HEK293 (cell line): ENCODE measurements at regions not wholly inside any gene's neighbourhood (a gene's known extent, or its start where the extent isn't known, plus 50 kb on each side); places are given as distances from the start of the nearest gene placed in this dataset.

Experiments
- CTCF ChIA-PET: fragments of 350-600 bp; formaldehyde crosslinking; extraction: SDS; loops from one replicate; lab custom pipeline; 2021; ENCODE audit warnings: antibody characterized with exemption; lab: Yijun Ruan, JAX
- POLR2A ChIA-PET: fragments of 300-600 bp; formaldehyde crosslinking; extraction: SDS; loops from one replicate; lab custom pipeline; 2020; ENCODE audit warnings: antibody characterized with exemption, inconsistent platforms; lab: Yijun Ruan, JAX
- H3K27ac ChIP-seq: fragments of 200-500 bp; sonication (Bioruptor generic); 2 replicates; pipeline ENCODE4 v1.5.1; 2014; ENCODE audit warnings: low read depth, low read length, control low read depth, inconsistent platforms; ENCODE audit errors: extremely low read depth
- H3K36me3 ChIP-seq, 2 experiments: fragments of 200-500 bp in 1 of 2; sonication (Bioruptor generic) in 1 of 2; 1 replicate in 1 of 2; 2 replicates in 1 of 2; pipeline ENCODE4 v1.5.1; 2014 to 2017; ENCODE audit warnings: inconsistent platforms in 2 of 2, low read length in 2 of 2; ENCODE audit not compliant: control insufficient read depth in 2 of 2, insufficient read depth in 1 of 2
- H3K4me1 ChIP-seq: fragments of 200-500 bp; sonication (Bioruptor generic); 2 replicates; pipeline ENCODE4 v1.5.1; 2014; ENCODE audit warnings: mild to moderate bottlenecking, low read length, inconsistent platforms; ENCODE audit not compliant: control insufficient read depth, insufficient read depth
- H3K4me3 ChIP-seq: 2 replicates; pipeline ENCODE4 v1.5.1; 2011; ENCODE audit warnings: low read depth, mild to moderate bottlenecking, control low read depth, low read length, moderate library complexity
- H3K9me3 ChIP-seq: fragments of 200-500 bp; sonication (Bioruptor generic); 2 replicates; pipeline ENCODE4 v1.5.1; 2014; ENCODE audit warnings: low read depth, low read length, inconsistent platforms; ENCODE audit not compliant: control insufficient read depth, insufficient read depth
- GLI4 ChIP-seq: fragments of 450-650 bp; formaldehyde crosslinking; IDR thresholded peaks from 2 replicates; pipeline ENCODE4 v1.5.1; 2016; ENCODE audit warnings: missing biosample characterization, missing genetic modification characterization
- IKZF3 ChIP-seq: fragments of 450-650 bp; IDR thresholded peaks from 2 replicates; pipeline ENCODE4 v1.5.0; 2018; ENCODE audit warnings: missing biosample characterization, mild to moderate bottlenecking, missing genetic modification characterization, moderate library complexity
- WT1 ChIP-seq: fragments of 450-650 bp; formaldehyde crosslinking; IDR thresholded peaks from 2 replicates; pipeline ENCODE4 v1.5.1; 2016; ENCODE audit warnings: missing biosample characterization, missing genetic modification characterization
- ZBTB21 ChIP-seq: fragments of 450-650 bp; formaldehyde crosslinking; IDR thresholded peaks from 2 replicates; pipeline ENCODE4 v1.5.1; 2017; ENCODE audit warnings: missing biosample characterization, missing genetic modification characterization
- ZBTB7A ChIP-seq: fragments of 450-650 bp; formaldehyde crosslinking; IDR thresholded peaks from 2 replicates; pipeline ENCODE4 v1.5.1; 2016; ENCODE audit warnings: low read depth, missing biosample characterization, missing genetic modification characterization
- ZNF132 ChIP-seq: fragments of 450-650 bp; formaldehyde crosslinking; IDR thresholded peaks from 2 replicates; pipeline ENCODE4 v1.5.1; 2017; ENCODE audit warnings: missing biosample characterization, missing genetic modification characterization, borderline replicate concordance
- ZNF2 ChIP-seq: fragments of 450-650 bp; formaldehyde crosslinking; IDR thresholded peaks from 2 replicates; pipeline ENCODE4 v1.5.1; 2016; ENCODE audit warnings: missing biosample characterization, missing genetic modification characterization
- ZNF202 ChIP-seq: fragments of 450-650 bp; formaldehyde crosslinking; IDR thresholded peaks from 2 replicates; pipeline ENCODE4 v1.5.1; 2016; ENCODE audit warnings: missing biosample characterization, missing genetic modification characterization, borderline replicate concordance
- ZNF221 ChIP-seq: fragments of 450-650 bp; formaldehyde crosslinking; IDR thresholded peaks from 2 replicates; pipeline ENCODE4 v1.5.1; 2017; ENCODE audit warnings: missing biosample characterization, missing genetic modification characterization, borderline replicate concordance
- ZNF426 ChIP-seq: fragments of 450-650 bp; formaldehyde crosslinking; IDR thresholded peaks from 2 replicates; pipeline ENCODE4 v1.5.1; 2017; ENCODE audit warnings: missing biosample characterization, missing genetic modification characterization, mild to moderate bottlenecking, inconsistent platforms, moderate library complexity
- ZNF510 ChIP-seq: fragments of 450-650 bp; formaldehyde crosslinking; IDR thresholded peaks from 2 replicates; pipeline ENCODE4 v1.5.1; 2018; ENCODE audit warnings: mild to moderate bottlenecking, missing genetic modification characterization, missing biosample characterization; ENCODE audit not compliant: insufficient replicate concordance
- ZNF600 ChIP-seq: fragments of 450-650 bp; formaldehyde crosslinking; IDR thresholded peaks from 2 replicates; pipeline ENCODE4 v1.5.1; 2016; ENCODE audit warnings: missing biosample characterization, missing genetic modification characterization
- ZNF660 ChIP-seq: fragments of 450-650 bp; IDR thresholded peaks from 2 replicates; pipeline ENCODE4 v1.5.1; 2018; ENCODE audit warnings: missing biosample characterization, mild to moderate bottlenecking, missing genetic modification characterization
- ZNF76 ChIP-seq: fragments of 450-650 bp; formaldehyde crosslinking; IDR thresholded peaks from 2 replicates; pipeline ENCODE4; 2016; ENCODE audit warnings: low read depth, missing biosample characterization, missing genetic modification characterization, borderline replicate concordance
- ZNF768 ChIP-seq: fragments of 450-650 bp; formaldehyde crosslinking; IDR thresholded peaks from 2 replicates; pipeline ENCODE4 v1.5.1; 2018; ENCODE audit warnings: missing biosample characterization, mild to moderate bottlenecking, missing genetic modification characterization
- ZNF785 ChIP-seq: fragments of 450-650 bp; formaldehyde crosslinking; IDR thresholded peaks from 2 replicates; pipeline ENCODE4 v1.5.1; 2016; ENCODE audit warnings: missing biosample characterization, missing genetic modification characterization
- ZNF830 ChIP-seq: fragments of 450-650 bp; IDR thresholded peaks from 2 replicates; pipeline ENCODE4 v1.5.0; 2018; ENCODE audit warnings: missing biosample characterization, missing genetic modification characterization, low read depth, mild to moderate bottlenecking, moderate library complexity
- ZNF837 ChIP-seq: fragments of 450-650 bp; formaldehyde crosslinking; IDR thresholded peaks from 2 replicates; pipeline ENCODE4 v1.5.1; 2016; ENCODE audit warnings: missing biosample characterization, missing genetic modification characterization
- ZSCAN16 ChIP-seq: fragments of 450-650 bp; formaldehyde crosslinking; IDR thresholded peaks from 2 replicates; pipeline ENCODE4 v1.5.1; 2016; ENCODE audit warnings: missing biosample characterization, missing genetic modification characterization
- TF ChIP-seq, protein P1 (sequence below): fragments of 450-650 bp; formaldehyde crosslinking; IDR thresholded peaks from 2 replicates; pipeline ENCODE4 v1.5.1; 2016; ENCODE audit warnings: missing biosample characterization, missing genetic modification characterization, borderline replicate concordance
- TF ChIP-seq, protein P2 (sequence below): fragments of 450-650 bp; formaldehyde crosslinking; IDR thresholded peaks from 2 replicates; pipeline ENCODE4 v1.5.1; 2016; ENCODE audit warnings: missing biosample characterization, missing genetic modification characterization
- TF ChIP-seq, protein P3 (sequence below): fragments of 450-650 bp; formaldehyde crosslinking; IDR thresholded peaks from 2 replicates; pipeline ENCODE4 v1.5.1; 2016; ENCODE audit warnings: missing biosample characterization, missing genetic modification characterization
- TF ChIP-seq, protein P4 (sequence below): sonication (generic); formaldehyde crosslinking; IDR thresholded peaks from 2 replicates; pipeline ENCODE4 v1.8.1; 2022; ENCODE audit warnings: mild to moderate bottlenecking, moderate library complexity, missing genetic modification reagents
- TF ChIP-seq, protein P5 (sequence below): fragments of 450-650 bp; formaldehyde crosslinking; IDR thresholded peaks from 2 replicates; pipeline ENCODE4 v1.5.1; 2016; ENCODE audit warnings: missing biosample characterization, missing genetic modification characterization
- TF ChIP-seq, protein P6 (sequence below): fragments of 450-650 bp; formaldehyde crosslinking; IDR thresholded peaks from 2 replicates; pipeline ENCODE4 v1.5.1; 2017; ENCODE audit warnings: missing biosample characterization, missing genetic modification characterization

DNA sequence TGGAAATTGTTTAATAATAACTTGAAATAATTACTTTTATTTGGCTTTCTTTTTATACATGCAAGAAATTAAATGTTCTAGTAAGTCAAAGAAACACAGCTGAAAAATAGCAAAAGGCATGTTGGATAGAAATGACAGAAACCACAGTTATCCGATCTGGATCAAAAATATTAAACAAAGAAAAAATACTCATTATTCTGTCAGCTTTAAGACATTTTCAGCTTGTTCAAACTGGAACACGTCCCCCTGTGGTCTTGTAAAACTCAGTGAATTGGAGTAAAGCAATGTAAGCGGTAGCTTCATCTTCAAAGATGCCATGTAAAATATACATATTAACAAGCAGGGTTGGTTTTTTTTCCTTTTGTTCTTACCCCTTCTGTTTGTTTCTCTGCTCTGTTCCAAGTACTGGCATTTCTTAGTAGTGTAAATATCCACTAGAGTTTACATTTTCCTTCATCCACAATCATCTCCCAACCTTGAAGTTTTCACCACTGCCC lies 223.4 kb downstream of the IGSF11 start:
- ChIA-PET POLR2A (no interaction called here), CTCF (no interaction called here)

DNA sequence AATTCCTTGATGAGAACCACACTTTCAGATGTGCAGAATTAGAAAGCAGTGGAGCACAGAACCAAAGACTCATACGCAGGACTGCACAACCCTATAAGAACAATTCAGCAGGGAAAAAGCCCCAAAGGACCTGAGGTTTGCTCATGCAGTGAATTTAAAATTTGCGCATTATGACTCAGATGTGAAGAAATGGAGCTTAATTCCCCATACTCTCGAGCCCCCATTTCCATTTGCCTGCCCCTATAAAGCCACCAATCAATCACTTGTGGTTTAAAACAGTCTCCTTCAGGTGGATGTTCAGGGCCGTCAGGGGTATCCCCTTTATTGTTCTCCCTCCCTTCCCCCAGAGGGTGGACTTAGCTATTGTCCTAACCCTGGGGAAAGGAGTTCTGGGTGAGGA lies 221.2 kb downstream of the IGSF11 start:
- CTCF ChIA-PET, result no interaction called here
- Histone ChIP-seq H3K9me3 (no peaks in the 10 kb centered on the region), H3K4me3 (no peak overlapping the region), H3K36me3 (no peaks in the 10 kb centered on the region), H3K4me1 (no peaks in the 10 kb centered on the region), H3K27ac (no peak overlapping the region)
- POLR2A ChIA-PET, result no interaction called here
- TF ChIP-seq GLI4 (tag by site-specific recombination), result no peak
- TF ChIP-seq ZNF785 (tag by site-specific recombination), result no peak
- TF ChIP-seq ZNF837, result no peak
- TF ChIP-seq, protein P1, sequence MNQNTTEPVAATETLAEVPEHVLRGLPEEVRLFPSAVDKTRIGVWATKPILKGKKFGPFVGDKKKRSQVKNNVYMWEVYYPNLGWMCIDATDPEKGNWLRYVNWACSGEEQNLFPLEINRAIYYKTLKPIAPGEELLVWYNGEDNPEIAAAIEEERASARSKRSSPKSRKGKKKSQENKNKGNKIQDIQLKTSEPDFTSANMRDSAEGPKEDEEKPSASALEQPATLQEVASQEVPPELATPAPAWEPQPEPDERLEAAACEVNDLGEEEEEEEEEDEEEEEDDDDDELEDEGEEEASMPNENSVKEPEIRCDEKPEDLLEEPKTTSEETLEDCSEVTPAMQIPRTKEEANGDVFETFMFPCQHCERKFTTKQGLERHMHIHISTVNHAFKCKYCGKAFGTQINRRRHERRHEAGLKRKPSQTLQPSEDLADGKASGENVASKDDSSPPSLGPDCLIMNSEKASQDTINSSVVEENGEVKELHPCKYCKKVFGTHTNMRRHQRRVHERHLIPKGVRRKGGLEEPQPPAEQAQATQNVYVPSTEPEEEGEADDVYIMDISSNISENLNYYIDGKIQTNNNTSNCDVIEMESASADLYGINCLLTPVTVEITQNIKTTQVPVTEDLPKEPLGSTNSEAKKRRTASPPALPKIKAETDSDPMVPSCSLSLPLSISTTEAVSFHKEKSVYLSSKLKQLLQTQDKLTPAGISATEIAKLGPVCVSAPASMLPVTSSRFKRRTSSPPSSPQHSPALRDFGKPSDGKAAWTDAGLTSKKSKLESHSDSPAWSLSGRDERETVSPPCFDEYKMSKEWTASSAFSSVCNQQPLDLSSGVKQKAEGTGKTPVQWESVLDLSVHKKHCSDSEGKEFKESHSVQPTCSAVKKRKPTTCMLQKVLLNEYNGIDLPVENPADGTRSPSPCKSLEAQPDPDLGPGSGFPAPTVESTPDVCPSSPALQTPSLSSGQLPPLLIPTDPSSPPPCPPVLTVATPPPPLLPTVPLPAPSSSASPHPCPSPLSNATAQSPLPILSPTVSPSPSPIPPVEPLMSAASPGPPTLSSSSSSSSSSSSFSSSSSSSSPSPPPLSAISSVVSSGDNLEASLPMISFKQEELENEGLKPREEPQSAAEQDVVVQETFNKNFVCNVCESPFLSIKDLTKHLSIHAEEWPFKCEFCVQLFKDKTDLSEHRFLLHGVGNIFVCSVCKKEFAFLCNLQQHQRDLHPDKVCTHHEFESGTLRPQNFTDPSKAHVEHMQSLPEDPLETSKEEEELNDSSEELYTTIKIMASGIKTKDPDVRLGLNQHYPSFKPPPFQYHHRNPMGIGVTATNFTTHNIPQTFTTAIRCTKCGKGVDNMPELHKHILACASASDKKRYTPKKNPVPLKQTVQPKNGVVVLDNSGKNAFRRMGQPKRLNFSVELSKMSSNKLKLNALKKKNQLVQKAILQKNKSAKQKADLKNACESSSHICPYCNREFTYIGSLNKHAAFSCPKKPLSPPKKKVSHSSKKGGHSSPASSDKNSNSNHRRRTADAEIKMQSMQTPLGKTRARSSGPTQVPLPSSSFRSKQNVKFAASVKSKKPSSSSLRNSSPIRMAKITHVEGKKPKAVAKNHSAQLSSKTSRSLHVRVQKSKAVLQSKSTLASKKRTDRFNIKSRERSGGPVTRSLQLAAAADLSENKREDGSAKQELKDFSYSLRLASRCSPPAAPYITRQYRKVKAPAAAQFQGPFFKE, result no peak
- TF ChIP-seq, protein P2, sequence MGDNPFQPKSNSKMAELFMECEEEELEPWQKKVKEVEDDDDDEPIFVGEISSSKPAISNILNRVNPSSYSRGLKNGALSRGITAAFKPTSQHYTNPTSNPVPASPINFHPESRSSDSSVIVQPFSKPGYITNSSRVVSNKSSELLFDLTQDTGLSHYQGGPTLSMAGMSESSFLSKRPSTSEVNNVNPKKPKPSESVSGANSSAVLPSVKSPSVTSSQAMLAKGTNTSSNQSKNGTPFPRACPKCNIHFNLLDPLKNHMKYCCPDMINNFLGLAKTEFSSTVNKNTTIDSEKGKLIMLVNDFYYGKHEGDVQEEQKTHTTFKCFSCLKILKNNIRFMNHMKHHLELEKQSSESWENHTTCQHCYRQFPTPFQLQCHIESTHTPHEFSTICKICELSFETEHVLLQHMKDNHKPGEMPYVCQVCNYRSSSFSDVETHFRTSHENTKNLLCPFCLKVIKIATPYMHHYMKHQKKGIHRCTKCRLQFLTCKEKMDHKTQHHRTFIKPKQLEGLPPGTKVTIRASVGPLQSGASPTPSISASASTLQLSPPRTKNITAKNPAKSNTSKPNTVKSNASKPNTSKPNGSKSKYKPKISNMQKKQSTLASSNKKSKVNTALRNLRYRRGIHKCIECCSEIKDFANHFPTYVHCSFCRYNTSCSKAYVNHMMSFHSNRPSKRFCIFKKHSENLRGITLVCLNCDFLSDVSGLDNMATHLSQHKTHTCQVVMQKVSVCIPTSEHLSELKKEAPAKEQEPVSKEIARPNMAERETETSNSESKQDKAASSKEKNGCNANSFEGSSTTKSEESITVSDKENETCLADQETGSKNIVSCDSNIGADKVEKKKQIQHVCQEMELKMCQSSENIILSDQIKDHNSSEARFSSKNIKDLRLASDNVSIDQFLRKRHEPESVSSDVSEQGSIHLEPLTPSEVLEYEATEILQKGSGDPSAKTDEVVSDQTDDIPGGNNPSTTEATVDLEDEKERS, result no peak
- TF ChIP-seq, protein P3, sequence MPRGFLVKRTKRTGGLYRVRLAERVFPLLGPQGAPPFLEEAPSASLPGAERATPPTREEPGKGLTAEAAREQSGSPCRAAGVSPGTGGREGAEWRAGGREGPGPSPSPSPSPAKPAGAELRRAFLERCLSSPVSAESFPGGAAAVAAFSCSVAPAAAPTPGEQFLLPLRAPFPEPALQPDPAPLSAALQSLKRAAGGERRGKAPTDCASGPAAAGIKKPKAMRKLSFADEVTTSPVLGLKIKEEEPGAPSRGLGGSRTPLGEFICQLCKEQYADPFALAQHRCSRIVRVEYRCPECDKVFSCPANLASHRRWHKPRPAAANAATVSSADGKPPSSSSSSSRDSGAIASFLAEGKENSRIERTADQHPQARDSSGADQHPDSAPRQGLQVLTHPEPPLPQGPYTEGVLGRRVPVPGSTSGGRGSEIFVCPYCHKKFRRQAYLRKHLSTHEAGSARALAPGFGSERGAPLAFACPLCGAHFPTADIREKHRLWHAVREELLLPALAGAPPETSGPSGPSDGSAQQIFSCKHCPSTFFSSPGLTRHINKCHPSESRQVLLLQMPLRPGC (tag by site-specific recombination), result no peak
- no peak for TF ChIP-seq ZBTB21 (tag by site-specific recombination)
- TF ChIP-seq ZBTB7A (tag by site-specific recombination), result no peak
- TF ChIP-seq ZNF132 (tag by site-specific recombination), result no peak
- no peak for TF ChIP-seq ZNF510 (tag by site-specific recombination)
- TF ChIP-seq ZNF221 (tag by site-specific recombination), result no peak
- TF ChIP-seq ZNF768 (tag by site-specific recombination), result no peak
- no peak for TF ChIP-seq ZNF600 (tag by site-specific recombination)
- TF ChIP-seq, protein P4, sequence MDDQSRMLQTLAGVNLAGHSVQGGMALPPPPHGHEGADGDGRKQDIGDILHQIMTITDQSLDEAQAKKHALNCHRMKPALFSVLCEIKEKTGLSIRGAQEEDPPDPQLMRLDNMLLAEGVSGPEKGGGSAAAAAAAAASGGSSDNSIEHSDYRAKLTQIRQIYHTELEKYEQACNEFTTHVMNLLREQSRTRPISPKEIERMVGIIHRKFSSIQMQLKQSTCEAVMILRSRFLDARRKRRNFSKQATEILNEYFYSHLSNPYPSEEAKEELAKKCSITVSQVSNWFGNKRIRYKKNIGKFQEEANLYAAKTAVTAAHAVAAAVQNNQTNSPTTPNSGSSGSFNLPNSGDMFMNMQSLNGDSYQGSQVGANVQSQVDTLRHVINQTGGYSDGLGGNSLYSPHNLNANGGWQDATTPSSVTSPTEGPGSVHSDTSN (CRISPR knock-in tag), result no peak
- TF ChIP-seq ZNF76, result no peak

More for the DNA sequence above, 223.4 kb downstream of the IGSF11 start:
- Histone ChIP-seq H3K4me3 (no peak overlapping the region), H3K36me3 (no peaks in the 10 kb centered on the region), H3K4me1 (no peaks in the 10 kb centered on the region), H3K9me3 (no peaks in the 10 kb centered on the region), H3K27ac (no peak overlapping the region)
- no peak for TF ChIP-seq ZSCAN16 (tag by site-specific recombination)
- no peak for TF ChIP-seq IKZF3 (tag by site-specific recombination)
- TF ChIP-seq ZNF202, result no peak
- TF ChIP-seq ZNF426 (tag by site-specific recombination), result no peak
- no peak for TF ChIP-seq WT1 (tag by site-specific recombination)
- TF ChIP-seq, protein P5, sequence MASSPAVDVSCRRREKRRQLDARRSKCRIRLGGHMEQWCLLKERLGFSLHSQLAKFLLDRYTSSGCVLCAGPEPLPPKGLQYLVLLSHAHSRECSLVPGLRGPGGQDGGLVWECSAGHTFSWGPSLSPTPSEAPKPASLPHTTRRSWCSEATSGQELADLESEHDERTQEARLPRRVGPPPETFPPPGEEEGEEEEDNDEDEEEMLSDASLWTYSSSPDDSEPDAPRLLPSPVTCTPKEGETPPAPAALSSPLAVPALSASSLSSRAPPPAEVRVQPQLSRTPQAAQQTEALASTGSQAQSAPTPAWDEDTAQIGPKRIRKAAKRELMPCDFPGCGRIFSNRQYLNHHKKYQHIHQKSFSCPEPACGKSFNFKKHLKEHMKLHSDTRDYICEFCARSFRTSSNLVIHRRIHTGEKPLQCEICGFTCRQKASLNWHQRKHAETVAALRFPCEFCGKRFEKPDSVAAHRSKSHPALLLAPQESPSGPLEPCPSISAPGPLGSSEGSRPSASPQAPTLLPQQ (tag by site-specific recombination), result no peak
- TF ChIP-seq ZNF830 (tag by site-specific recombination), result no peak
- no peak for TF ChIP-seq ZNF2 (tag by site-specific recombination)
- no peak for TF ChIP-seq ZNF660 (tag by site-specific recombination)
- TF ChIP-seq, protein P6, sequence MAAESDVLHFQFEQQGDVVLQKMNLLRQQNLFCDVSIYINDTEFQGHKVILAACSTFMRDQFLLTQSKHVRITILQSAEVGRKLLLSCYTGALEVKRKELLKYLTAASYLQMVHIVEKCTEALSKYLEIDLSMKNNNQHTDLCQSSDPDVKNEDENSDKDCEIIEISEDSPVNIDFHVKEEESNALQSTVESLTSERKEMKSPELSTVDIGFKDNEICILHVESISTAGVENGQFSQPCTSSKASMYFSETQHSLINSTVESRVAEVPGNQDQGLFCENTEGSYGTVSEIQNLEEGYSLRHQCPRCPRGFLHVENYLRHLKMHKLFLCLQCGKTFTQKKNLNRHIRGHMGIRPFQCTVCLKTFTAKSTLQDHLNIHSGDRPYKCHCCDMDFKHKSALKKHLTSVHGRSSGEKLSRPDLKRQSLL (tag by site-specific recombination), result no peak
